Adrenal gland (tissue), 5 donors: ENCODE measurements at regions not wholly inside any gene's neighbourhood (a gene's known extent, or its start where the extent isn't known, plus 50 kb on each side); places are given as distances from the start of the nearest gene placed in this dataset.

Experiments
- POLR2A ChIP-seq, 2 donors: fragments of 450-650 bp; IDR thresholded peaks; one replicate each; pipeline ENCODE4 v1.6.1; 2017; ENCODE audit warnings: antibody characterized with exemption in 2 of 2, mild to moderate bottlenecking in 2 of 2, moderate library complexity in 1 of 2
- TF ChIP-seq, protein P1 (sequence below), 6 experiments: fragments of 450-650 bp in 4 of 6; fragments of 200-600 bp in 2 of 6; sonication (generic) in 1 of 6; IDR thresholded peaks; 1 replicate in 5 of 6; 2 replicates in 1 of 6; pipeline versions ENCODE4 v1.5.1 to v1.8.0; 2016 to 2021; ENCODE audit warnings: antibody characterized with exemption in 6 of 6, mild to moderate bottlenecking in 2 of 6, moderate library complexity in 1 of 6
- donor health status: DM: no; HTN: no; CAD: no.

DNA sequence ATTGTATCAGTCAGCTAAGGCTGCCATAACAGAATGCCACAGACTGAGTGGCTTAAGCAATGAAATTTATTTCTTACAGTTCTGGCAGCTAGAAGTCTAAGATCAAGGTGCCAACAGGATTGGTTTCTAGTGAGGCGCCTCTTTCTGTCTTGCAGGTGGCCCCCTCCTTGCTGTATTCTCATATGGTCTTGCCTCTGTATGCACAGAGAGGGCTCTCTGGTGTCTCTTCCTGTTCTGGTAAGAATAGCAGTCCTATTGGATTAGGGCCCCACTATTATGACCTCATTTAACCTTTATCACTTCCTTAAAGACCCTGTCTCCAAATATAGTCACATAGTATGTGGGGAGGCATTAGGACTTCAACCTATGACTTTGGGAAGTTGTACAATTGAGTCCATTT is 253.9 kb downstream of the EDEM1 start:
- TF ChIP-seq, protein P1, sequence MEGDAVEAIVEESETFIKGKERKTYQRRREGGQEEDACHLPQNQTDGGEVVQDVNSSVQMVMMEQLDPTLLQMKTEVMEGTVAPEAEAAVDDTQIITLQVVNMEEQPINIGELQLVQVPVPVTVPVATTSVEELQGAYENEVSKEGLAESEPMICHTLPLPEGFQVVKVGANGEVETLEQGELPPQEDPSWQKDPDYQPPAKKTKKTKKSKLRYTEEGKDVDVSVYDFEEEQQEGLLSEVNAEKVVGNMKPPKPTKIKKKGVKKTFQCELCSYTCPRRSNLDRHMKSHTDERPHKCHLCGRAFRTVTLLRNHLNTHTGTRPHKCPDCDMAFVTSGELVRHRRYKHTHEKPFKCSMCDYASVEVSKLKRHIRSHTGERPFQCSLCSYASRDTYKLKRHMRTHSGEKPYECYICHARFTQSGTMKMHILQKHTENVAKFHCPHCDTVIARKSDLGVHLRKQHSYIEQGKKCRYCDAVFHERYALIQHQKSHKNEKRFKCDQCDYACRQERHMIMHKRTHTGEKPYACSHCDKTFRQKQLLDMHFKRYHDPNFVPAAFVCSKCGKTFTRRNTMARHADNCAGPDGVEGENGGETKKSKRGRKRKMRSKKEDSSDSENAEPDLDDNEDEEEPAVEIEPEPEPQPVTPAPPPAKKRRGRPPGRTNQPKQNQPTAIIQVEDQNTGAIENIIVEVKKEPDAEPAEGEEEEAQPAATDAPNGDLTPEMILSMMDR (IDR thresholded peaks at IDR 0.05): no peak
- no peak for TF ChIP-seq POLR2A (IDR thresholded peaks at IDR 0.05)
